IPS DF 4.7 (cell line): ENCODE measurements at regions not wholly inside any gene's neighbourhood (a gene's known extent, or its start where the extent isn't known, plus 50 kb on each side); places are given as distances from the start of the nearest gene placed in this dataset.
"Not testable (repeated sequence)": the region's sequence is repeated elsewhere in the genome, so short reads cannot be mapped to it uniquely, and the experiment has no call there.

Source experiments
- DNase-seq: peaks from one replicate; pipeline ENCODE4 v3.0.0-alpha.2; 2013; ENCODE audit warnings: low spot score; ENCODE audit errors: extremely low read depth

- DNase-seq, result not testable (repeated sequence)
Observed at GRCh38 chr22:25417826-25418225, 146.6 kb upstream of the GRK3 start.

DNA sequence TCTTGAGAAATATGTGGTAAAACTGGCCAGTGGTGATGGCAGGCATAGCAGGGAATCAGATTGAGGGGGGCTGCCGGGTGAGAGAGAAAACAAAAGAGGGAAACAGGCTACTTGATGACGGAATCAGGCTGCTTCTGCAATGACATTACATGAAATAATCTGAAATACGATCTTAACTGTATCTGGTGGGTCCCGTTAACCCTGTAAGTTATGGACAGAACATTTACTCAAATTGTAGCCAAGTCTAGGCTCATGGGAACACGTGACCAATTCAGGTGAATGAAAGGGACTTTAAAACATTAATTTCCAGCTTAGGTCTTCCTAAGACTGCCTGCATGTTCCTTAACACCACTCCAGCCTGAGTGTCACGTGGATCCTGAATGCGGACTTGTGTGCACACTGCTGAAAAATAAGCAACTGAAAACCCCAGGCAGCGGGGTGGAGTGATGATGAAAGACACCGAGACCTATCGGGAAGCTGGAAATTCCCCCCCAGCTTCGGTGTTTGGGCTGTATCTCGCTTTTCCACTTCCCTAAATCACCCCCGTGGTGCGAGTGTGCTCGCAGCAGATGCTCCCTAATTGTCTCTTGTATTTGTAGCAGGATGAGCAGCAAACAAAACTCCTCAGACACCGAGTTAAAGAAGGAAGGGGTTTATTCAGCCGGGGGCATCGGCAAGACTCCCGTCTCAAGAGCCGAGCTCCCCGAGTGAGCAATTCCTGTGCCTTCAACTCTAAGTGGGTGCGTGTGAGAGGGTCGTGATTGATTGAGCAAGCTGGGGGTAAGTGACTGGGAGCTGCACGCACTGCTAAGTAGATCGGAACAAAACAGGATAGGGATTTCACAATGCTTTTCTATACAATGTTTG lies 145.0 kb upstream of the GRK3 start:
- DNase-seq, result no peak

DNA sequence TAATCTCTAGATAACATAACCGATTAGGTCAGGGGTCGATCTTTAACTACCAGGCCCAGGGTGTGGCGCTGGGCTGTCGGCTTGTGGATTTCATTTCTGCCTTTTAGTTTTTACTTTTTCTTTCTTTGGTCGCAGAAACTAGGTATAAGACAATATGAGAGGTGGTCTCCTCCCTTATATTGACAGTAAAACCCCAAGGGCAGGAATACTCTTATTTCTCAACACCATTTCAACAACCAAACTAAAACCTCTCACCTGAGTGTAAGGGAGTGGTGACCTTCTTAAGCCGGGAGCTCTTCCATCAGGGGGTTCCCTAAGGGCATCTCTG lies 144.4 kb upstream of the GRK3 start:
- DNase-seq, result not testable (repeated sequence)

DNA sequence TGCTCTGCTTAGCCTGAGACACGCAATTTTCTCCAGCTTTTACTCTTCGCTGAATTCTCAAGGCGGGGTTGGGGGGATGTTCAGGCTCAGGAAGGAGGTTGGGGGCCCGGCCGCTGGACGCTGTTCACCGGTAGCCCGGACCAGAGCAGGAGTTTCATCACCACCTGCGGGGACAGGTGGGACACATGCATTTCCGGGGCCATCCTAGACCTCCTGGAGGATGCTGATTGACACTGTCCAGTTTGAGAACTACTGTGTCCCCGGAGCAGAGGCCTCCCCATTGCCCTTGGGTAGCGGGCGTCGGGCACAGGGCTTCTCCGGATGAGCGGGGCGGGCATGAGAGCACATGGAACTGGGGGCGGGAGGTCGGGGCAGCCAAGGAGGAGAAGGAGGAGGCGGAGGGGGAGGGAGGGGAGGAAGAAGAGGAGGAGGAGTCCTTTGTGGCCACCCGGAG lies 144.0 kb upstream of the GRK3 start:
- no peak for DNase-seq

GRCh38 chr22:25420925-25421904 lies 143.3 kb upstream of the GRK3 start:
- DNase-seq, result no peak

- DNase-seq, result not testable (repeated sequence)
Observed at GRCh38 chr22:25426530-25427308, 137.8 kb upstream of the GRK3 start.

DNA sequence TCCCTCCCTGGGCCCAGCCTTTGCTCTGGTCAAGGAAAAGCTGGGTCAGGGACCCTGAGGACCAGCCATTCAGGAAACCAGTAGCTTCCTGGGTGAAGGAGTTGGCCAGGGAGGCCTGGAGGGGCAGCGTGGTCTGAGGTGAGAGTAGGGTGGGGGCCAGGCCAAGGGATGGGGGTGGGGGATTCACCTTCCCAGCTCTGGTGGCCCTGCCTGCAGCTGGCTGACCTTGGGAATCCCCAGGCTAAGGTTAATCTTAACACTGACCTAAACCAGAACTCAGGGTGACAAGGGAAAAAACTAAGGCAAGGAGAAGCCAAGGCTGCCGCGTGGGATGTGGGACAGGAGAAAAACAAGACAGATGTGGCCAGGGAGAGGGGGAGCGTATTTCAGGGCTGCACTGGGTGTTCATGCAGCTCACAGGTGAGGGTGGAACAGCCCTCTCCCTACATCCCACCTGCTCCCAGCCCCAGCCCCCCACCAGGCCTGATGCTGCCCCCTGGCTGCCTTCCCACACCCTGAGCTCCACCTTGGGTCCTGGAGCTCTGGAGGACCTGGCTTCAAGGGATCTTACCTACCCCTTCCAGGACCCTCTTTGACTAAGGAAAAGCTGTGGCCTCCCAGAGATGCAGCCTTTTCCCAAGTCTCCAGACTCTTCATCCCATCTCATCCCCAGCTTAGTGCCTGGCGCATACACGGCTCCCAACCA lies 132.7 kb upstream of the GRK3 start:
- DNase-seq, result not testable (repeated sequence)

DNA sequence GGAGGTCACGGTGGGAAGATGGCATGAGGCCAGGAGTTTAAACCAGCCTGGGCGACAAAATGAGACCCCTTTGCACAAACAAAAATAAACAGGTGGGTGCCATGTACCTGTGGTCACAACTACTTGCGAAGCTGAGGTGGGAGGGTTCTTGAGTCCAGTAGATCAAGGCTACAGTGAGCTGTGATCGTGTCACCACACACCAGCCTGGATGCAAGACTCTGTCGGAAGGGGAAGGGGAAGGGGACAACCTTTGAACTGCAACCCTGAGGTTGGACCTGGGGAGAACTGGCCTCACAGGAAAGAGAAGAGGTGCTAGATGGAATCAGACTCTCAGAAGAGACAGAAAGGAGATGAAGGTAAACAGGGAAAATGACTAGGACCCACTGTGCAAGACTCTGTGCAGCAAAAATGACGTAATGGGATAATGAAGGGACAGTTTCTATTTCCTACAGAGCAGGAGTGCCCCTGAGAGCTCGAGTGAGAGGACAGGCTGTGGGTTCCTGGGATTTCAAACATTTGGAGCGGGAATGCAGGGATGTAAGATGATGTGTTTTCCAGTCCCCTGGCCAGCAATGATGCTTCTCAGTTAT lies 131.0 kb upstream of the GRK3 start:
- not testable (repeated sequence) for DNase-seq

DNA sequence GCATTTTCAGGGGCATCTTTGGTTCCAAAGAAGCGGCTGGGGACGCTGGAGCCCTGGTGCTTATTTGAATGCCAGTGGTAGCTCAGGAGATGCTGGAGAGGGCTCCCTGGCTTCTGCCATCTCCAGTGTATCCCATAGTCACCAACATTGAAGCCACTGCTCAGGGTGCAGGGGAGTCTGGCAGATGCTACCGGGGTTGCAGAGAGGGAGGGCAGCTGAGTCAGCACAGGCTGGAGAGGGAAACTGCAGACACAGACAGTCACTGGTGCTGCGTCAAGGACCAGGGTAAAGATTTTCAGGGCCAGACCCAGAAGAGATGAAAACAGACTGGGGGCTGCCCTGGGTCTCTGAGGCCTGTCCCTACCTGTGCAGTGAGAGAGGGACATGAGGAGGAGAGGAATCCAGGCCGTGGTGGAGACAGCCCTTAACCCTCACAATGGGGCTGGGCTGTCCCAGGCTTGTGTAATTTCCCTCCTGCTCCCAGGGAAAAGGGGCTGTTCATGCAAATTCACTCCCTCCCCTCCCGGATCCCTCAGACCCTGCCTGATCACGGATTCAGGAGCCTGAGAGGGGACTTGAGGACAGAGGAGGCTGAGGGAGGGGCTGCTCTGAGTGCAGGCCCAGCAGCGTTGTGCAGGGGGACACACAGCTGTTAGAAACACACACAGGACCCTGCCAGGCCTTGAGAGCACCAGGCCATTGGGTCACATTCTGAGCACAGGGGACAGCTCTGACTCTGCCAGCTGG lies 126.9 kb upstream of the GRK3 start:
- DNase-seq, result no peak

DNA sequence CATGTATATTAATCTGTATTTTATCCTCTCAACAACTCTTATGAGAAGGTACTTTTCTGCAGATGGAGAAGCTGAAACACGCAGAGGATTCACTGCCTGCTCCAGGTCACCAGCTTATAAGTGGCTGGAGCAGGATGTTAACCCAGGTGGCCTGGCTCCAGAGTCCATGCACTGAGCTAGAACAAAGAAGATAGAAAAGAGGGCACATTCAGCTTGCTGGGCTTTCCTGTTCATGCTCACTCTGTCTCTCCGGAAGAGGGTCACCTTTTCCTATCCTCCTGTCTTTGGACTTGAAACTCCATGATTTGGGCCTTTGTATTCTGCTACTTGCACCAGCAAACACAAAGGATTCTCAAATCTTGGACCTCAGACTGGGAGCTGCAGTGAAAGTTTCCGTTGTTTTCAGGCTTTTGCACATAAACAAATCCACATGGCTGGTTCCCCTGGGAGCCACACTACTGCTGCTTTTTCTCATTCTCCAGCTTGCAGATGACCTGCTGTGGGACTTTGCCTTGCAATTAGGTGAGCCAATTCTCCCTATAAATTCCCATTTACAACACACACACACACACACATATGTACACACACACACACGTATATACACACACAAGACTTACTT lies 117.3 kb upstream of the GRK3 start:
- DNase-seq, result no peak

DNA sequence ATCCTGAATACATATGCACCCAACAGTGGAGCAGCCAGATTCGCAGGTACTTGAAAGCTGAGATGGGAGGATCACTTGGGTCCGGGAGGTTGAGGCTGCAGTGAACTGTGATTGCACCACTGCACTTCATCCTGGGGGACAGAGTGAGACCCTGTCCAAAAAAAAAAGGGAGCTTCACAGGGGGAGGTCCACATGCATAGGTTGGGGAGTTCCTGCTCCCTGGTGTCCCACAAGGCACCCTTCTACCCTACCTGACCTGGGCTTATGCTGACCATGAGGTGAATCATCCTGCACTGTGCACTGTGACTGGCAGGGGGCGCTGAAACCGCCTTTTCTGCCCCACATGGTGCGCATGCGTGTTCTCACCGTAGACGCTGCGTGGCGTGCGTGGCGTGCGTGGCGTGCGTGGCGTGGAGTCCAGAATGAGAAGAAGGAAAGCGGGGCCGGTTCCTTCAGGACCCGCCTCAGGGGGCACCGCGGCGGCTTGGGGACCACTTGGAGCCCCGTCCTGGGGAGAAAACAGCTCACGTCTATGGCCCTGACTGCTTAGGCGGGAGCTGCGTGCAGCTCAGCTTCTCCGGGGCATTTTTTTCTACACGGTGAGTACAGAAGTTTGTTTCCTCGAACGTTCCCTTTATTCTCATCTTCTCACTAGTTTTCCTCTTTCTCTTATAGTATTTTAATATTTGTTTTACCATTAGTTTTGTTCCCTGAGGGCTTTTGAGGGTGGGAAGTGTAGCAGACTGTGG lies 116.6 kb upstream of the GRK3 start:
- DNase-seq, result peak; percentile 80

DNA sequence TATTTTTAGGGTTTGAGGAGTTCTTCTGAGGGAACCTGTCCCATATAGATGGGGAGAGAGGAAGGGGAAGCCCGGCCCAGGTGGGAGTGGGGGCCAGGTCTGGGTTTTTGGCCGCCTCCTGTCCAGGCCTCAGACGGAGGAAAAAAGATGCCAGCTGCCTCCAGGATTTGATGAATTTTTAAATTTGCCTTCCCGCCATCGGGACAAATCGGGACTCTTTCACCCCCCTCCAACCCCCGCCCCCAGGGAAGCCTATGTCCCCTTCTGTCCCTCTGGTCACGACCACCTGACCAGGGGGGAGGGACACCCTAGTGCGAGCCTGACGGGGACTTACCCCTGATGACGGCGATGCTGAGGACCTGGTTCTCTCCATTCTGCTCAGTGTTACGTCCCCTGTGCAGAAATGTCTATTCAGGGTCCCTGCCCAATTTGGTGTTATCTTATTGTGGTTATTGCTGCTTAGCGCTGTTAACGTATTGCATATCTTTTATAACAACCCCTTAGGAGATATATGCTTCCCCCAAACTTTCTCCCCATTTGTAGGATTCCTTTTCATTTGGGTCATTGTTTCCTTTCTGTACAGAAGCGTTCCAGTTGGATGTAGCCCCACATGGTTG lies 115.9 kb upstream of the GRK3 start:
- DNase-seq, result no peak

GRCh38 chr22:25449781-25450317 lies 114.6 kb upstream of the GRK3 start:
- no peak for DNase-seq

DNA sequence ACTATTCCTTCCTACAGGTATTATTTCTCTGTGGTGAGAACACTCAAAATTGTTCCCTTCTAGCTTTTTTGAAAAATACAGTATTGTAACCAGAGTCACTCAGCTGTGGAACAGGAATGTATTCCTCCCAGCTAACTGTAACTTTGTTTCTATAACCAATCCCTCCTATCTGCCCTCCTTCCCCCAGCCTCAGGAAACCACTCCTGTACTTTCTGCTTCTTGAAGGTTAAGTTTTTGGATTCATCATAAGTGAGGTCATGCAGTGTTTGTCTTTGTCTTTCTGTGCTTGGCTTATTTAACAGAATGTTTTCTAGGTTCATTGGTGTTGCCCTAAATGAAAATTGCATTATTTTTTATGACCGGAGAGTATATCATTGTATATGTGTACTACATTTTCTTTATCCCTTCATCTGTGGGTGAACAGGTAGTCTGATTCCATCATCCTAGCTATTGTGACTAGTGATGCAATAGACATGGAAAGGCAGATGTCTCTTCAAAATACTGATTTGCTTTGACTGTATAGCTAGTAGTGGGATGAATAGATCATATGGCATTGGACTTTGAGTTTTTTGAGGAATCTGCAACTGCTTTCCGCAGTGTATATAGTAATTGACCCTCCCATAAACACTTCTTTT lies 112.9 kb upstream of the GRK3 start:
- no peak for DNase-seq

GRCh38 chr22:25452116-25452700 lies 112.3 kb upstream of the GRK3 start:
- no peak for DNase-seq

- DNase-seq, result no peak
Observed at GRCh38 chr22:25453058-25453457, 111.4 kb upstream of the GRK3 start.

GRCh38 chr22:25453557-25453956 lies 110.9 kb upstream of the GRK3 start:
- no peak for DNase-seq
